ENCODE measurements at regions not wholly inside any gene's neighbourhood (a gene's known extent, or its start where the extent isn't known, plus 50 kb on each side); places are given as distances from the start of the nearest gene placed in this dataset. TPM values are rescaled to one million over a fixed set of nuclear protein-coding genes. Genes with fewer than 3 reads are reported as not detected.

DNA sequence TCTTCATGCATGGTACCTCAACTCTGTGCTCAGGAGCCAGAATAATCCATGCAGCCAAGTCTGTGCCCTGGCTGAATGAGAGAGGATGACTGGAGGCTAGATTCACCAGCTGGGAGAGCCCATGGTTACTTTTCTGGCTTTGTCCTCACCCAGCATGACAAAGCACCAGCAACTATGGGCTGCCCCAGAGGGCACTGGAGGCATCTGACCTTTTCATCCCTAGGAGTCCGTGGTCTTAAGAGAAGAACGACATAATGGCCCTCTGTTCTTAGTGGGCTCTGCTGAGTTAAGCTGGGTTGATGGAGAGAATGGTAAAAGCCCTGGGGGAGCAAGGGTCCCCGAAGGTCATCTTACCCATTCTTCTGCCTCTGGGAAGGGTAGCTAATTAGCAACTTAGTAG, 54.6 kb upstream of the TNP1 start:
- H3K4me3 ChIP-seq (ENCODE audit: low read depth, low read length): no peak overlapping the region
- no peaks in the 10 kb centered on the region for H3K4me1 ChIP-seq (ENCODE audit: control insufficient read depth, insufficient read depth, low read length)
- no peak for DNase-seq (ENCODE audit: low read depth in 4 of 6, low spot score in 6 of 6)
- no peaks in the 10 kb centered on the region for H3K27me3 ChIP-seq (ENCODE audit: control insufficient read depth, insufficient read depth, low read length)
- H3K36me3 ChIP-seq (ENCODE audit: control insufficient read depth, insufficient read depth, low read length): no peaks in the 10 kb centered on the region
- no peaks in the 10 kb centered on the region for H3K9me3 ChIP-seq (ENCODE audit: control insufficient read depth, insufficient read depth, low read length)
- H3K27ac ChIP-seq (ENCODE audit: low read depth, low read length): no peak overlapping the region
- 50% methylated on average over 1 of the region's 3 CpGs for WGBS (ENCODE audit: insufficient coverage)

DNA sequence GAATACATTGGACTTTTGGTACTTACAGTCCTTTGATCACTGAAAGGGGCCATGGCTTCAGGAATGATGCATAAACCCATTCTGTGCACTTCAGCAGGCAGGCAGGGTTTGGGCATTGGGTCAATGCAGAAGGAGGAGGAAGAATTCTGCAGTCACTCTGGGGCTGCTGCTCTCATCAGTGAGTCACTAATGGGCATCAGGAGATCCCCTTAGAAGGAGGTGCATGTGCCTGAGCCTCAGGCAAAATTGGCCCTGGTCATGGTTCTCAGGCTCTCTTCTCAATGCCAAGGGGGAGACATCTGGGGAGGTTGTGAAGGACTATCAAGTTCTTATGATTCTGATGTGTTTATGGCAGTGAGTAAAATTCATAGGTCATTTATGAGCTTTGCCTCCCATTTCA, 52.0 kb upstream of the TNP1 start:
- Histone ChIP-seq H3K27me3 (ENCODE audit: control insufficient read depth, insufficient read depth, low read length) (no peaks in the 10 kb centered on the region), H3K9me3 (ENCODE audit: control insufficient read depth, insufficient read depth, low read length) (no peaks in the 10 kb centered on the region), H3K4me1 (ENCODE audit: control insufficient read depth, insufficient read depth, low read length) (no peaks in the 10 kb centered on the region), H3K27ac (ENCODE audit: low read depth, low read length) (no peak overlapping the region), H3K4me3 (ENCODE audit: low read depth, low read length) (no peak overlapping the region), H3K36me3 (ENCODE audit: control insufficient read depth, insufficient read depth, low read length) (no peaks in the 10 kb centered on the region)
- no peak for DNase-seq (ENCODE audit: low read depth in 4 of 6, low spot score in 6 of 6)

DNA sequence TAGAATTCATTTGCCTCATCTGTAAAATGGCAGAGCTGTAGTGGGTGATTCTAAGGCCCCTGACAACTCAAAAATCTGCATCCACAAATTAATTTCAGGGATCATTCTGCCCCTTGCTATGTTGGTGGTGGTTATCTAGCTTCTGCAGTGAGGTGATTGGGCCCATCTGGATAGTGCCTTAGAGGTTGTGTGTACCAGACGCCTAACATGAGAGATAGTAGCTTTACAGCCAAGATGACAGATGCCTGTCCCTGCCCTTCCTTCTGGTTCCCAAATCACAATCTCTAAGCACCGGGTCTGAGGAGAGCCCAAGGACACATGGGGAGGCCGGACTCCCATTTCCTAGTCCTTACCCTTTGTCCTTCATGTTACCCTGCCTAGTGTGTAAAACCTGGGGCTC, 51.1 kb upstream of the TNP1 start:
- no peak for DNase-seq (ENCODE audit: low read depth in 4 of 6, low spot score in 6 of 6)
- WGBS (ENCODE audit: insufficient coverage): no CpG with 5 or more reads among the region's 3 CpGs
- Histone ChIP-seq H3K9me3 (ENCODE audit: control insufficient read depth, insufficient read depth, low read length) (no peaks in the 10 kb centered on the region), H3K4me3 (ENCODE audit: low read depth, low read length) (no peak overlapping the region), H3K27ac (ENCODE audit: low read depth, low read length) (no peak overlapping the region), H3K36me3 (ENCODE audit: control insufficient read depth, insufficient read depth, low read length) (no peaks in the 10 kb centered on the region), H3K27me3 (ENCODE audit: control insufficient read depth, insufficient read depth, low read length) (no peaks in the 10 kb centered on the region), H3K4me1 (ENCODE audit: control insufficient read depth, insufficient read depth, low read length) (no peaks in the 10 kb centered on the region)

DNA sequence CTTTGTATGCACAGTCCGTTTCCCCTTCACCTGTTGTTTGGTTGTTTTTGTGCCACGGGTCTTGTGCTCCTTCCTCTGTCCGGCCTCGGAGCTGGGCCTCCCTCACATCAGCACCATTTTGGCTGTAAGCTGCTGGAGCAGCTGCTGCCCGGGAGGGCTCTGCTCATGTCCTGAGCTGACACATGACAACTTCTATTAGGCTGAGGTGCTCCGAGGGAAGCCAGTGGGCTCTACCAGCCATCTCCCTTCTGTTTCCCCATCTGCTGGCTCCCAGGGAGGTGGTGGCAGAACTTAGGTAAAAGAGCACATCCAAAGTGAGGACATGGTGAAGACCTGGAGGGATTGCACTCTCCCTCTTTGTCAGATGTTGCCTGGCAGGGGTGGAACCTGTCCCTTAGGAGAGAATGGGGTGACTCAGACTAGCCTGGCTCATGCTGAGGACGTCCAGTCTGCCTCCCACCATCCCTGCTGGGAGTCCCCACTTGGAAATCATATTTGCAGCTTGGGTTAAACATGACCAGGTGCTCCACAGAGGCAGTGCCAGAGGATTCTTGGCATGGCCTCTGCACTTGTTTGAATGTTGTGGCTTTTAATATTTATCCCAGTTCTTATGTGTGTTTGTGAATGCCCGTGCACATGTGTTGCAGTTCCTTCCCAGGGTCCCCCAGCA, 49.8 kb upstream of the TNP1 start:
- Histone ChIP-seq H3K36me3 (ENCODE audit: control insufficient read depth, insufficient read depth, low read length) (no peaks in the 10 kb centered on the region), H3K27me3 (ENCODE audit: control insufficient read depth, insufficient read depth, low read length) (no peaks in the 10 kb centered on the region), H3K4me3 (ENCODE audit: low read depth, low read length) (no peak overlapping the region), H3K4me1 (ENCODE audit: control insufficient read depth, insufficient read depth, low read length) (no peaks in the 10 kb centered on the region), H3K27ac (ENCODE audit: low read depth, low read length) (no peak overlapping the region), H3K9me3 (ENCODE audit: control insufficient read depth, insufficient read depth, low read length) (no peaks in the 10 kb centered on the region)
- no peak for DNase-seq (ENCODE audit: low read depth in 4 of 6, low spot score in 6 of 6)
- 68% methylated on average over 6 of the region's 8 CpGs for WGBS (ENCODE audit: insufficient coverage)

Small RNA genes lying in the stretch of these regions (small RNA-seq; reads per million reads assigned to genes)
- not detected for gene RF01983 (ENCODE audit: low replicate concordance)

Data from spinal cord (tissue), 10 donors.